ENCODE measurements at regions not wholly inside any gene's neighbourhood (a gene's known extent, or its start where the extent isn't known, plus 50 kb on each side); places are given as distances from the start of the nearest gene placed in this dataset.
A peak's percentile ranks its signal among the peaks of the same experiment; 100 is the strongest.

- no peaks in the 10 kb centered on the region for H3K9me3 ChIP-seq
- no peak for DNase-seq (ENCODE audit: extremely low spot score)
- no peaks in the 10 kb centered on the region for H3K36me3 ChIP-seq
- H3K27me3 ChIP-seq, result no peaks in the 10 kb centered on the region
- peaks cover 0 to 32% (median 23%) of the 10 kb centered on the region in 4 donors for H3K4me1 ChIP-seq
- intact Hi-C loops (cut with DNase I), result no loop called here
- WGBS, result 38% methylated on average over 1 of the region's 1 CpG
- TF ChIP-seq POLR2A (IDR thresholded peaks at IDR 0.05; ENCODE audit: low read depth), result no peak
- TF ChIP-seq POLR2AphosphoS5 (IDR thresholded peaks at IDR 0.05), result no peak
- TF ChIP-seq CTCF (IDR thresholded peaks at IDR 0.05), result no peak
- no peak for TF ChIP-seq EP300 (IDR thresholded peaks at IDR 0.05)
- no peak overlapping the region for H3K4me3 ChIP-seq
- H3K27ac ChIP-seq (replicated peaks in 1 of 4), result no peak overlapping the region
Observed at GRCh38 chr3:59660376-59660775, 610.6 kb upstream of the CFAP20DC start.

DNA sequence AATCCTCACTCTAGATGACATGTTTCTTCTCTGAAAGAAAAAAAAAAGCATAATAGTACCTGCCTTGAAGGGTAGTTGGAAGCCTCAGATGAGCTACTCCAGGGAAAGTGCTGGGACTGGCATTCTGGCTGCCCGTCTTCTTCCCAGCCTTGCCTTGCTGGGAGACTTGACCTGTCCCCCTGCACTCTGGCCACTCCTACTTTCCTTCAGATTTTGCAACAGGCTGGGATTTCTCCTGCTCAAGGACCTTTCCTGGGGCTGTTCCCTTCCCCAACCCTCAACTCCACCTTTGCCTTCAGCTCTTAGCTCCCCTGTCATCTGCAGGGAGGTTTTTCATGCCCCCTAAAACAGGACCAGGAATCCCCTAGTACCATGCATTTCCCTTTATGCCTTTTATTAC is 609.9 kb upstream of the CFAP20DC start:
- Histone ChIP-seq H3K4me3 (no peak overlapping the region), H3K27ac (replicated peaks in 1 of 4) (no peak overlapping the region), H3K9me3 (no peaks in the 10 kb centered on the region), H3K36me3 (no peaks in the 10 kb centered on the region), H3K27me3 (no peaks in the 10 kb centered on the region), H3K4me1 (peaks cover 0 to 33% (median 21%) of the 10 kb centered on the region in 4 donors)
- intact Hi-C loops (cut with DNase I), result no loop called here
- 100% methylated on average over 1 of the region's 1 CpG for WGBS
- no peak for TF ChIP-seq EP300 (IDR thresholded peaks at IDR 0.05)
- TF ChIP-seq POLR2AphosphoS5 (IDR thresholded peaks at IDR 0.05), result no peak
- TF ChIP-seq POLR2A (IDR thresholded peaks at IDR 0.05; ENCODE audit: low read depth), result no peak
- peak; percentile 57 for DNase-seq (ENCODE audit: extremely low spot score)

GRCh38 chr3:59658866-59659265 is 609.0 kb upstream of the CFAP20DC start:
- no peaks in the 10 kb centered on the region for H3K27me3 ChIP-seq
- WGBS, result 100% methylated on average over 2 of the region's 2 CpGs
- H3K4me3 ChIP-seq, result no peak overlapping the region
- no peak overlapping the region for H3K27ac ChIP-seq (replicated peaks in 1 of 4)
- DNase-seq (ENCODE audit: extremely low spot score), result peak; percentile 42
- H3K9me3 ChIP-seq, result no peaks in the 10 kb centered on the region
- peaks cover 0 to 28% (median 13%) of the 10 kb centered on the region in 4 donors for H3K4me1 ChIP-seq
- TF ChIP-seq POLR2A (IDR thresholded peaks at IDR 0.05; ENCODE audit: low read depth), result no peak
- no peak for TF ChIP-seq POLR2AphosphoS5 (IDR thresholded peaks at IDR 0.05)
- TF ChIP-seq EP300 (IDR thresholded peaks at IDR 0.05), result no peak
- no peaks in the 10 kb centered on the region for H3K36me3 ChIP-seq
- intact Hi-C loops (cut with DNase I), result no loop called here

DNA sequence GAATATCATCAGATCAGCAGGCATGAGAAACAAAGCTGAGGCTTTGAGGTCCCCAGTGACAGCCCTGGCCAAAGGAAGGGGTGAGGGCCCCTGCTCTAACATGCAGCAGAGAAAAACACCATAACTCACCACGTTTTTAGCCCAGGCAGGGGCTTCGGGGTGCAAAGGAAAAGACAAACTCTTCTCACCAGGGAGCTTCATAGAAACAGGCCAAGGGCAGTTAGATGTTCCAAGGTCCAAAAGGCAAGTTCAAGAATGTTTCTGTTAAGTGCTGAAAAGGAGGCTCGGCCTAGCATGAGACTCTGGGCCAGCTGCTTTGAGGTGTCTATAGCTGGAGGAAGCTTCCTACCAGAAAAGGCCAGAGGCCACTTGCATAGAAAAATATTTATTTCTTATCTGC is 608.4 kb upstream of the CFAP20DC start:
- 70% methylated on average over 3 of the region's 3 CpGs for WGBS
- TF ChIP-seq POLR2A (IDR thresholded peaks at IDR 0.05; ENCODE audit: low read depth) (no peak), EP300 (IDR thresholded peaks at IDR 0.05) (no peak), POLR2AphosphoS5 (IDR thresholded peaks at IDR 0.05) (no peak), CTCF (IDR thresholded peaks at IDR 0.05) (no peak)
- Histone ChIP-seq H3K27me3 (no peaks in the 10 kb centered on the region), H3K9me3 (no peaks in the 10 kb centered on the region), H3K36me3 (no peaks in the 10 kb centered on the region), H3K4me1 (peaks cover 0 to 27% (median 13%) of the 10 kb centered on the region in 4 donors), H3K27ac (replicated peaks in 1 of 4) (no peak overlapping the region), H3K4me3 (no peak overlapping the region)
- DNase-seq (ENCODE audit: extremely low spot score), result peak; percentile 64
- intact Hi-C loops (cut with DNase I), result no loop called here

GRCh38 chr3:59655418-59656015 is 605.7 kb upstream of the CFAP20DC start:
- intact Hi-C loops (cut with DNase I), result no loop called here
- WGBS, result 69% methylated on average over 5 of the region's 5 CpGs
- Histone ChIP-seq H3K36me3 (no peaks in the 10 kb centered on the region), H3K4me1 (peaks cover 0 to 14% (median 3%) of the 10 kb centered on the region in 4 donors), H3K4me3 (no peak overlapping the region), H3K27ac (replicated peaks in 1 of 4) (no peak overlapping the region), H3K27me3 (no peaks in the 10 kb centered on the region), H3K9me3 (peaks cover 0 to 2% (median 1%) of the 10 kb centered on the region in 4 donors)
- DNase-seq (ENCODE audit: extremely low spot score), result peak; percentile 74
- TF ChIP-seq EP300 (IDR thresholded peaks at IDR 0.05) (no peak), CTCF (IDR thresholded peaks at IDR 0.05) (no peak), POLR2AphosphoS5 (IDR thresholded peaks at IDR 0.05) (no peak), POLR2A (IDR thresholded peaks at IDR 0.05; ENCODE audit: low read depth) (no peak)
